Type B pancreatic cell (in vitro differentiated cells): ENCODE measurements at regions not wholly inside any gene's neighbourhood (a gene's known extent, or its start where the extent isn't known, plus 50 kb on each side); places are given as distances from the start of the nearest gene placed in this dataset.

ENCODE experiments used
- DNase-seq: peaks from one replicate; pipeline ENCODE4 v3.0.0; 2021; ENCODE audit warnings: mixed read lengths; ENCODE audit not compliant: unreplicated experiment; ENCODE audit errors: extremely low spot score
- H3K27ac Mint-ChIP-seq: 2 replicates; pipeline ENCODE4 v1.8.0; 2021; ENCODE audit warnings: mild to moderate bottlenecking, mixed read lengths
- H3K27me3 Mint-ChIP-seq: 2 replicates; pipeline ENCODE4 v1.8.0; 2021; ENCODE audit warnings: mixed read lengths
- H3K36me3 Mint-ChIP-seq: 2 replicates; pipeline ENCODE4 v1.8.0; 2021; ENCODE audit warnings: mixed read lengths
- H3K4me1 Mint-ChIP-seq: one replicate; pipeline ENCODE4 v1.8.0; 2021; ENCODE audit warnings: mixed read lengths; ENCODE audit not compliant: unreplicated experiment
- H3K4me3 Mint-ChIP-seq: 2 replicates; pipeline ENCODE4 v1.8.0; 2021; ENCODE audit warnings: mild to moderate bottlenecking, mixed read lengths
- H3K9me3 Mint-ChIP-seq: 2 replicates; pipeline ENCODE4 v1.8.0; 2021; ENCODE audit warnings: mixed read lengths
- CTCF ChIP-seq: fragments of 200-600 bp; sonication (generic); conservative IDR thresholded peaks from 2 replicates; pipeline ENCODE4 v1.5.0; 2021; ENCODE audit warnings: antibody characterized with exemption, mild to moderate bottlenecking

GRCh38 chr1:4515727-4516289 lies 138.6 kb upstream of the AJAP1 start:
- Mint-ChIP-seq H3K27me3 (peaks cover 18% of the 10 kb centered on the region), H3K4me3 (no peak overlapping the region), H3K36me3 (no peaks in the 10 kb centered on the region), H3K27ac (no peak overlapping the region), H3K4me1 (peaks cover 21% of the 10 kb centered on the region), H3K9me3 (no peaks in the 10 kb centered on the region)
- no peak for DNase-seq
- no peak for TF ChIP-seq CTCF

GRCh38 chr1:4516596-4516995 lies 137.8 kb upstream of the AJAP1 start:
- no peaks in the 10 kb centered on the region for H3K9me3 Mint-ChIP-seq
- TF ChIP-seq CTCF = no peak
- no peak overlapping the region for H3K27ac Mint-ChIP-seq
- H3K36me3 Mint-ChIP-seq = no peaks in the 10 kb centered on the region
- peaks cover 21% of the 10 kb centered on the region for H3K4me1 Mint-ChIP-seq
- peak overlapping the region; percentile 20 for H3K4me3 Mint-ChIP-seq
- DNase-seq = no peak
- H3K27me3 Mint-ChIP-seq = peaks cover 18% of the 10 kb centered on the region

GRCh38 chr1:4517186-4517954 lies 137.0 kb upstream of the AJAP1 start:
- H3K36me3 Mint-ChIP-seq = no peaks in the 10 kb centered on the region
- DNase-seq = no peak
- H3K27me3 Mint-ChIP-seq = peaks cover 18% of the 10 kb centered on the region
- no peaks in the 10 kb centered on the region for H3K9me3 Mint-ChIP-seq
- H3K27ac Mint-ChIP-seq = no peak overlapping the region
- TF ChIP-seq CTCF = no peak
- peak overlapping the region; percentile 20 for H3K4me3 Mint-ChIP-seq
- H3K4me1 Mint-ChIP-seq = peaks cover 21% of the 10 kb centered on the region

- Mint-ChIP-seq H3K4me3 (no peak overlapping the region), H3K9me3 (no peaks in the 10 kb centered on the region), H3K36me3 (no peaks in the 10 kb centered on the region), H3K4me1 (peaks cover 13% of the 10 kb centered on the region), H3K27me3 (peaks cover 24% of the 10 kb centered on the region), H3K27ac (no peak overlapping the region)
- TF ChIP-seq CTCF = no peak
- DNase-seq = no peak
These were observed 135.8 kb upstream of the AJAP1 start for GRCh38 chr1:4518621-4519020.

- Mint-ChIP-seq H3K4me3 (no peak overlapping the region), H3K36me3 (no peaks in the 10 kb centered on the region), H3K4me1 (peaks cover 12% of the 10 kb centered on the region)
These were observed 134.5 kb upstream of the AJAP1 start for GRCh38 chr1:4519954-4520353.

More at GRCh38 chr1:4519954-4520353, 134.5 kb upstream of the AJAP1 start:
- DNase-seq = no peak
- no peak for TF ChIP-seq CTCF
- peaks cover 30% of the 10 kb centered on the region for H3K27me3 Mint-ChIP-seq
- no peaks in the 10 kb centered on the region for H3K9me3 Mint-ChIP-seq
- H3K27ac Mint-ChIP-seq = no peak overlapping the region
